Stimulated activated CD4-positive, alpha-beta T cell treated with anti-CD3 and anti-CD28 coated beads, Interleukin-12 subunit alpha, Interleukin-12 subunit beta, amount 100 ng/mL, for 48 hours (primary cell): ENCODE measurements at regions not wholly inside any gene's neighbourhood (a gene's known extent, or its start where the extent isn't known, plus 50 kb on each side); places are given as distances from the start of the nearest gene placed in this dataset.
A peak's percentile ranks its signal among the peaks of the same experiment; 100 is the strongest.
"Not testable (repeated sequence)": the region's sequence is repeated elsewhere in the genome, so short reads cannot be mapped to it uniquely, and the experiment has no call there.

Experiments used
- DNase-seq, 3 donors: peaks; one replicate each; pipeline ENCODE4 v3.0.0-alpha.2; 2020; ENCODE audit warnings: low read depth in 2 of 3, low spot score in 1 of 3

- no peak for DNase-seq
Measured at GRCh38 chr1:200496937-200497336, 87.1 kb upstream of the ZNF281 start.

DNA sequence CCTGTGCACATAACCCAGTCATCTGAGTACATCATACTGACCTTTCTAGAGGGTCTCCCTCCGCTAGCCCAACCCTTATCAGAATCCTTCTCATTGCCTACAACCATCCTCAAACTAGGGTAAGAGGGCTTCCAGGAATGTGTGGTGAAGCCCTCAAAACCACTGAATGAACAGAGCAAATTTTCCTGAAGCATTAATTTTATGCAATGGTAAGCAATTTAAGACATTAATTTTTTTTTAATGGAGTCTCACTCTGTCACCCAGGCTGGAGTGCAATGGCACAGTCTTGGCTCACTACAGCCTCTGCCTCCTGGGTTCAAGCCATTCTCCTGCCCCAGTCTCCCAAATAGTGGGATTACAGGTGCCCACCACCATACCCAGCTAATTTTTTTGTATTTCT, 86.1 kb upstream of the ZNF281 start:
- DNase-seq: no peak

DNA sequence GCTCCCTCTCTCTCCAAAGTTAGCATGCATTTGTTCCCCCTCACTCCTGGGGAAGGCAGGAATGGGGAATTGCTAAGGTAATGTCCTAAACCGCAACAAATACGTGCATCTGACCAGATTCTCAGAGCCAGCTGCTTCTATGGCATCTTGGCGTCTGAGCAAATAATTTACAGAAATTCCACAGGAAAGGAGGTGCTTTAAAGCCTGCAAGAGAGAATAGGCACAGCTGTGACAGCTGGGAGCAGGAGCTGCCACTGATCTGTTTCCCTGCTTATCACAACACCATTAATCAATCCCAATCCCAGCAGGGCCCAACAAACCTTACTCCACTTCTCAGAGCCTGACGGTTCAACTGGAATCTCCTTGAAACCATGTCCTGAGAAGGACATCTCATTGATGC, 83.5 kb upstream of the ZNF281 start:
- DNase-seq: no peak

DNA sequence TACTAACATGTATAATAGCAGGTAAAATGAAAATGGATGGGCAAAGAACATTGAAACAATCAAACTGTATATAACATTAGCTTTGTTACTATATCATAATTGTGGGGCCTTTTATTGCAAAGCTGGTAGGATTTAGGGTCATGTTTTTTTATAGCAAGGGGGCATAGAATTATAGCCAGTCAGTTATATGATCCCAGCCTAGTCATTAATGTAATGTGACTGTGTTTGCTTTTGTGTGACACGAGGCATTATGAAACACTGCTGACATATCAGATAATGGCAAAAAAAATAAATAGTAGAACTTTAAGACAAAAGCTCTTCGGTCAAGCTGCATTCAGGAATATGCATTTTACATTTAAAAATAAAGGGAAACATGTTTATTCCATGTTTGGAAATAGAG, 81.3 kb upstream of the ZNF281 start:
- DNase-seq: no peak

GRCh38 chr1:200490183-200490582, 80.3 kb upstream of the ZNF281 start:
- DNase-seq: no peak

DNA sequence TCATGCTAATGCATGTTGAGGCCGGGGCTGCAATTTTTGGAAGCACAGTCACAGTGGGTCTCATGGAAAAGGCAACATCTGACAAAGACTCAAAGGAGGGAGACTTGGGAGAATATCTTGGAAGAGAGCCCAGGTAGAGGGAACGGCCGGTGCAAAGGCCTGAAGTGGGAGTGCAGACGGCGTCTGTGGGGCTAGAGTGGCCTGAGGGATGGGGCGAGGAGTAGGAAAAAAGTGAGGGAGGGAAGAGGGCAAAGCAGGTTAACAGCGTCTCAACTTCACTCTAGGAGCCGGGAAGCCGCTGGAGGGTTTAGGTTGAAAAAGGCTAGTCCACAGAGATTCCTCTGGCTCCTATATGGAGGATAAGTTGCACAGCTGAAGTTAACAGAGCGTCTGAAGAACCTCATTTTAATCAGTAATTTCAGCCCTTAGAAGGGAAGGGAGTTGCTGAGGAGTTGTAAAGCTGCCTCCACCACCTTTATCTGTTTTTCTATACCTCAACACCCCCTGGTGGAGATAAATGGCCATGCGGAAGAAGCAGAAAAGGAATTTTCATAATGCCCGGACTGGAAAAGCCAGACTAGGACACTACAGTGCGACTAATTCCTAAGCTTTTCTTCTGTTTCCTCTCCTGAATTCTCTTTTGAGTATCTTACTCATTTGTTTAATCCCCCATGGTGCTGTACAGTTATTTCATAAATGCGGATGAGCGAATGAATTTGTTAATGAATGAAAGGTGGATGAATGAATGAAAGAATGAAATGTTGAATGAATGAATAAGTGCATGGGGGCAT, 78.7 kb upstream of the ZNF281 start:
- peak in 2 of 3 donors; percentile 29 to 48 for DNase-seq

- DNase-seq: no peak
Measured at GRCh38 chr1:200487650-200488049, 77.8 kb upstream of the ZNF281 start.

GRCh38 chr1:200486634-200487033, 76.8 kb upstream of the ZNF281 start:
- DNase-seq: no peak

GRCh38 chr1:200484438-200484946, 74.7 kb upstream of the ZNF281 start:
- not testable (repeated sequence) for DNase-seq

GRCh38 chr1:200483491-200484143, 73.8 kb upstream of the ZNF281 start:
- peak; percentile 58 to 64 (median 59) for DNase-seq

DNA sequence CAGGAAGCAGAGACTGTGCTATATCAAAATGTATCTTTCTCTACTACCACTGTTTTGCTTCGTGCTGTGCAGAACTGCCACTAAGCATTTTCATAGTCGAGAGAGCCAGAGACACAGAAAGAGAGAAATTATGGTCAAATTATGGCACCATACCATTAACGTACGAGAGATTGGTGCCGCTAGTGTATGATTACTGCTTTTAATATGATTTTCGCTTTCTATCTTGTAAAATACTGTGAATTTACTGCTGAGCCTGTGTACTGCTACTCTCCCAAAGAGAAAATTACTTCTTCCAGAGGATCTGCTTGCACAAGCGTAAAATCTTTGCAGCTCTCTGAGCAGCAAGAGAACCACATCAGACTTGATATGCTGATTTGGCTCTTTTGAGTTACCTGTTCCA, 71.1 kb upstream of the ZNF281 start:
- DNase-seq: no peak

DNA sequence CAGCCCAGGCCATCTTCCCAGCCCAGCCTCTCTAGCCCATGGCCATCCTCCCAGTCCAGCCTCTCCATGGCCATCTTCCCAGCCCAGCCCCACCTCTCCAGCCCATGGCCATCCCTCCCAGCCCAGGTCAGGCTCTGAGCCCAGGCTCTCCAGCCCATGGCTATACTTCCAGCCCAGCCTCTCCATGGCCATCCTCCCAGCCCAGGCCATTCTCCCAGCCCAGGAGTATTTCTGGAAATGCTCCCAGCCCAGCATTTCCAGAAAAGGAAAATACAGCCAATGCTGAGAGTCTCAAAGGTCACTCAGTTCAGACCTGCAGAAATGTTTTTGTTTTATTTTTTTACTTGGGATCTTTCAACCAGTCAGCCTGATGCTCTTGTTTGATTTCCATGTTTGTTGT, 70.0 kb upstream of the ZNF281 start:
- no peak for DNase-seq

GRCh38 chr1:200478945-200479558, 69.2 kb upstream of the ZNF281 start:
- no peak for DNase-seq

DNA sequence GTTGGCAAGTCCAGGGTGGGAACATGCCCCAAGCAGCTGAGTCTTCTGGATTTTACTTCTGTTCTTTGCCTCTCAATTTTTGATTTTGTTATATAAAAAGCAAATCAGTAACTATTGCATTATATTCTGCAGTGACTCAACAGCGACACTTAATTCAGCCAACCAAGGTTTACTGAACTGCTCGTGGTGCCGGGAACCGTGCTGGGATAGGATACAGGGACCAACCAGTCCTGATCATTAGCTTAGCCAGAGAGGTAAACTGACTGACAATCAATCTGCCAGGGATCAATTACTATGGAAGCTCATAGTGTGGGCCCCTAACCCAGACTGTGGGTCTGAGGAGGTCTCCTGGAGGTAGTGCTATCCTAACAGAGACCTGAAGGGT, 68.4 kb upstream of the ZNF281 start:
- DNase-seq: no peak

DNA sequence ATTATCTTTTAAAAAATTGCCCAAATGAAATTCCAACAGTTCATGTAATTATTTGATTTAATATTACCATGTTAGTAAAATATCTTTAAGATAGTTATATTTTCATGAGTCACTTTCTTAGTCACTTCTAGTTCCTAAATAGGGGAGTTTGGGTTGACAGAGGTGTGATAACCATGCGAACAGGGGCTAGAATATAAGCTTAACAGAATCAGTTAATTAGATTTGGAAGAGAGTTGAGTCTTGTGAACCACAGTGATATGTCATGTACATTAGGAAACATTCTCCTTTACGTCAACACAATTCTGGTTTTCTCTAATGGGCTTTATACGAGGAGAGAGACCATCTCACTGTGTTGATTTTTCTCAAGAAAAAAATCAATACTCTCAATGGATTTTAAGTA, 64.8 kb upstream of the ZNF281 start:
- DNase-seq: no peak

GRCh38 chr1:200473698-200474371, 64.0 kb upstream of the ZNF281 start:
- peak in 2 of 3 donors; percentile 10 to 16 for DNase-seq

- DNase-seq: no peak
Measured at GRCh38 chr1:200471739-200472138, 61.9 kb upstream of the ZNF281 start.

- no peak for DNase-seq
Measured at GRCh38 chr1:200468264-200469001, 58.6 kb upstream of the ZNF281 start.

GRCh38 chr1:200464784-200465400, 55.1 kb upstream of the ZNF281 start:
- no peak for DNase-seq
